CD4-positive, alpha-beta T cell treated with Interleukin-2 at 100 ng/mL for 4 hours (primary cell): ENCODE measurements at regions not wholly inside any gene's neighbourhood (a gene's known extent, or its start where the extent isn't known, plus 50 kb on each side); places are given as distances from the start of the nearest gene placed in this dataset.
A peak's percentile ranks its signal among the peaks of the same experiment; 100 is the strongest.

ENCODE experiments used
- DNase-seq: peaks from one replicate; pipeline ENCODE4 v3.0.0-alpha.2; 2020; ENCODE audit warnings: low spot score

- no peak for DNase-seq
These were observed 158.4 kb upstream of the CHRNA7 start for GRCh38 chr15:31871887-31872281.

- no peak for DNase-seq
These were observed 143.1 kb upstream of the CHRNA7 start for GRCh38 chr15:31887246-31887645.

- no peak for DNase-seq
These were observed 137.8 kb upstream of the CHRNA7 start for GRCh38 chr15:31892513-31892912.

GRCh38 chr15:31893780-31894179 lies 136.5 kb upstream of the CHRNA7 start:
- DNase-seq: no peak

GRCh38 chr15:31897746-31898145 lies 132.6 kb upstream of the CHRNA7 start:
- DNase-seq: no peak

GRCh38 chr15:31901501-31901900 lies 128.8 kb upstream of the CHRNA7 start:
- DNase-seq: no peak

- DNase-seq: no peak
These were observed 125.3 kb upstream of the CHRNA7 start for GRCh38 chr15:31905054-31905453.

GRCh38 chr15:31925541-31925940 lies 104.8 kb upstream of the CHRNA7 start:
- DNase-seq: no peak

- no peak for DNase-seq
These were observed 99.3 kb upstream of the CHRNA7 start for GRCh38 chr15:31930967-31931366.

GRCh38 chr15:31932576-31932975 lies 97.7 kb upstream of the CHRNA7 start:
- DNase-seq: no peak

- DNase-seq: no peak
These were observed 95.5 kb upstream of the CHRNA7 start for GRCh38 chr15:31934821-31935220.

- no peak for DNase-seq
These were observed 76.8 kb upstream of the CHRNA7 start for GRCh38 chr15:31953478-31953877.

- no peak for DNase-seq
These were observed 75.7 kb upstream of the CHRNA7 start for GRCh38 chr15:31954374-31955172.

- no peak for DNase-seq
These were observed 74.6 kb upstream of the CHRNA7 start for GRCh38 chr15:31955734-31956133.

GRCh38 chr15:31957581-31957980 lies 72.7 kb upstream of the CHRNA7 start:
- no peak for DNase-seq

- no peak for DNase-seq
These were observed 65.6 kb upstream of the CHRNA7 start for GRCh38 chr15:31964586-31965307.

GRCh38 chr15:31970007-31970406 lies 60.3 kb upstream of the CHRNA7 start:
- DNase-seq: no peak

GRCh38 chr15:31973197-31973596 lies 57.1 kb upstream of the CHRNA7 start:
- no peak for DNase-seq

GRCh38 chr15:31974154-31974794 lies 56.0 kb upstream of the CHRNA7 start:
- DNase-seq: no peak

GRCh38 chr15:31974855-31975829 lies 55.2 kb upstream of the CHRNA7 start:
- DNase-seq: peak; percentile 25

GRCh38 chr15:31975830-31976229 lies 54.5 kb upstream of the CHRNA7 start:
- DNase-seq: no peak

GRCh38 chr15:31977138-31977537 lies 53.2 kb upstream of the CHRNA7 start:
- DNase-seq: no peak
